ENCODE measurements at regions not wholly inside any gene's neighbourhood (a gene's known extent, or its start where the extent isn't known, plus 50 kb on each side); places are given as distances from the start of the nearest gene placed in this dataset.
A peak's percentile ranks its signal among the peaks of the same experiment; 100 is the strongest.

DNA sequence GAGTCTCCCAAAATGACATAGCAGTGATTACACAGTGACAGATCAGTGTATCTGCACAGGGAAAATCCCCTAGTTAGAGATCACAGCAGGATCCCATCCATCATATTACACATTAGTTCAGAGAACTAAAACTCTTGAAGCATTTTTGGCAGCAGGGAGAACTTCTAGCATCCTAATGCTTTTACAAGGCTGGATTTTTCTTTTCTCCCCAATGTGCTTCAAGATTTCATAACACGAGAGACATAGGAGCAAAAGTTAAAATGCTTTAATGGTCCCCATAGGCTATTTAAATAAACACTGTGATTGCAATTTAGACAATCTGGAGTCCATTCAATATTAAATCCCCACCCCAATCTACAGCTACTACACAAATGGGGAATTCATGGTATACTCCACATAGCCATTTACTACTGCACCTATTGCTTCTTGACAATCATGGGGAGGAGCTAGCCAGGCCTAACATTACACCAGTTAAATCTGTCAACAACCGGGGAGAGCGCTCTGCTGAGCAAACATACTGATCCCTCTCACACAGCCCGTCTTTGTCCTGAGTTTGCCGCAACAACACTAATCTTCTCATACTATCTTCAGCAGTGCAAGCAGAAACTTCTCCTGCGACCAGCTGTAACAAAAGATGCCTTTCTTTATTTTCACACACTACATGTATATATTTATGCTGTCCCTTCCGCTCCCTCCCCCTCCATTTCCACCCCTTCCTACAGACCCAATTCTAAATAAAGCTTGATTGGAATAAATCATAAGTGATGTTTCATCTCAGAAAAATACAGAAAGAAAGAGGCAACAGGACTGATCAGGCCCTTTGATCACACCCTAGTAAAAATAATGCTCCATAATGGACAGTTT lies 120.3 kb upstream of the SOX5 start:
- peaks cover 30% of the 10 kb centered on the region for H3K4me1 Mint-ChIP-seq (ENCODE audit: low read depth)
- H3K4me3 Mint-ChIP-seq (ENCODE audit: low read depth), result peak overlapping the region; percentile 59
- TF ChIP-seq, protein P1, sequence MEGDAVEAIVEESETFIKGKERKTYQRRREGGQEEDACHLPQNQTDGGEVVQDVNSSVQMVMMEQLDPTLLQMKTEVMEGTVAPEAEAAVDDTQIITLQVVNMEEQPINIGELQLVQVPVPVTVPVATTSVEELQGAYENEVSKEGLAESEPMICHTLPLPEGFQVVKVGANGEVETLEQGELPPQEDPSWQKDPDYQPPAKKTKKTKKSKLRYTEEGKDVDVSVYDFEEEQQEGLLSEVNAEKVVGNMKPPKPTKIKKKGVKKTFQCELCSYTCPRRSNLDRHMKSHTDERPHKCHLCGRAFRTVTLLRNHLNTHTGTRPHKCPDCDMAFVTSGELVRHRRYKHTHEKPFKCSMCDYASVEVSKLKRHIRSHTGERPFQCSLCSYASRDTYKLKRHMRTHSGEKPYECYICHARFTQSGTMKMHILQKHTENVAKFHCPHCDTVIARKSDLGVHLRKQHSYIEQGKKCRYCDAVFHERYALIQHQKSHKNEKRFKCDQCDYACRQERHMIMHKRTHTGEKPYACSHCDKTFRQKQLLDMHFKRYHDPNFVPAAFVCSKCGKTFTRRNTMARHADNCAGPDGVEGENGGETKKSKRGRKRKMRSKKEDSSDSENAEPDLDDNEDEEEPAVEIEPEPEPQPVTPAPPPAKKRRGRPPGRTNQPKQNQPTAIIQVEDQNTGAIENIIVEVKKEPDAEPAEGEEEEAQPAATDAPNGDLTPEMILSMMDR (IDR thresholded peaks at IDR 0.05; ENCODE audit: unreplicated experiment), result no peak
- DNase-seq (ENCODE audit: low spot score, unreplicated experiment), result peak; percentile 13
- peak overlapping the region; percentile 94 for H3K27ac Mint-ChIP-seq
- H3K9me3 Mint-ChIP-seq (ENCODE audit: low read depth), result peaks cover 5% of the 10 kb centered on the region
- H3K27me3 Mint-ChIP-seq, result no peaks in the 10 kb centered on the region
- H3K36me3 Mint-ChIP-seq (ENCODE audit: insufficient read depth), result no peaks in the 10 kb centered on the region

DNA sequence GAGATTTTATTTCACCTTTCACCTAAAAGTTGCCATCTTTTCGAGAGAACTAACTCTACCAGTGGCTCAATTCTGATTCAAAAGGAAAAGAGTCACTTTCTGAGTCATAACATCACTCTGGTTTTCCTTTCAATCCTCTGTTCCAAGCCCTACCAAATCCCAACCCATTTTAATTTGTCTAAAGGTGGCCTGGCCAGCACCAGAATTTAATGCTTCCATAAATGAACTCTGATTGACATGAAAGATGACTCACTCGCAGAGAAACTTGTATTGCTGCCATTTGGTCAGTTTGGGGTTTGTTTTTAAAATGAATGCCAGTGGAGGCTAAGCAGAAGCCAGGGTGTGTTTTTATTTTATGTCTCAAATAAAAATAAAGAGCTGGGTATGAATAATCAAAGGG lies 117.4 kb upstream of the SOX5 start:
- H3K4me3 Mint-ChIP-seq (ENCODE audit: low read depth), result no peak overlapping the region
- no peak for DNase-seq (ENCODE audit: low spot score, unreplicated experiment)
- H3K9me3 Mint-ChIP-seq (ENCODE audit: low read depth), result peaks cover 4% of the 10 kb centered on the region
- H3K36me3 Mint-ChIP-seq (ENCODE audit: insufficient read depth), result no peaks in the 10 kb centered on the region
- H3K27me3 Mint-ChIP-seq, result no peaks in the 10 kb centered on the region
- no peak overlapping the region for H3K27ac Mint-ChIP-seq
- H3K4me1 Mint-ChIP-seq (ENCODE audit: low read depth), result peaks cover 21% of the 10 kb centered on the region
- TF ChIP-seq, protein P1 (IDR thresholded peaks at IDR 0.05; ENCODE audit: unreplicated experiment), result no peak

DNA sequence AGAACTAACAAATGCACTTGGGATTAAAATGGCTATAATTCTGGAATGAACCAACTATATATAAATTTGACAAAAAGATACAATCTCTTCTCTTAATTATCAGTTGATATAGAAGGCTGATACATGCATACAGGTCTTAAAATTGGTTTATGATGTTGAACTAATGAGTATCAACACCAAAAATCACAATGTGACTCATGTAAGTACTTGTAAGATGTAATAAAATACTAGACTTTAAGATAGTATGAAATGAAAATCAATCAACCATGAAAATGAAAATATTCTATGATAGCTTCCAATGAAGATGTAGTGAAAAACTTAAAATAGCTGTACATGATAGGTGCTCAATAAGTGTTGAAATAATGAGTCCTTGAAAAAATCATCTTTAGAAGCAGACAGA lies 116.6 kb upstream of the SOX5 start:
- Mint-ChIP-seq H3K27ac (no peak overlapping the region), H3K4me3 (ENCODE audit: low read depth) (no peak overlapping the region), H3K4me1 (ENCODE audit: low read depth) (peaks cover 21% of the 10 kb centered on the region), H3K9me3 (ENCODE audit: low read depth) (peaks cover 3% of the 10 kb centered on the region), H3K27me3 (no peaks in the 10 kb centered on the region), H3K36me3 (ENCODE audit: insufficient read depth) (no peaks in the 10 kb centered on the region)
- TF ChIP-seq, protein P1 (IDR thresholded peaks at IDR 0.05; ENCODE audit: unreplicated experiment), result no peak
- DNase-seq (ENCODE audit: low spot score, unreplicated experiment), result no peak

DNA sequence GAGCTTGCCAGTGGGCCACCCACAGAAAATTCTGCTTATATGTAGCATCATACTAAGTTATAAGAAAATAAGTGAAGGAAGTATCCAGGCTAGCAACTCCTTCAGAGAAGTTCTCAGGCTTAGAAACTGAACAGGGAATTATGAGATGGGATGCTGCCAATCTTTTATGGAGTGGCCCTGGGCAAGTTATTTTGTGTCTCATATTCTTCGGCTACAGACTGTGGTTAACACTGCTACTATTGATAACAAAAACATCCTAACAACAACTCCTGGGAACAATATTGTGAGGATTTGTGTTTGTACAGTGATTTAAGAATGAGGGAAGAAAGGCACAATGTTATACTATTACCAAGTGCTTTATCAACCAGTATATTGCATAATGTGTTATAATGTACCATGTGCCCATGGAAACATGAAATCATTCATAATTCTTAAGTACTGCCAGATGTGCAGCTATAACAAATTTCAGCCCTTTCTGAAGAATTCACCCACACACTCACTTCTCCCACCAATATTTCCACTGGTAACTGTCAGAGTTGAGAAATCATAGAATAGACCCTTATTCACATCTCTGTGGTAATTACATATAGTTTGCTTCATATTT lies 113.3 kb upstream of the SOX5 start:
- DNase-seq (ENCODE audit: low spot score, unreplicated experiment), result no peak
- Mint-ChIP-seq H3K27me3 (no peaks in the 10 kb centered on the region), H3K36me3 (ENCODE audit: insufficient read depth) (peaks cover 2% of the 10 kb centered on the region), H3K27ac (no peak overlapping the region), H3K4me3 (ENCODE audit: low read depth) (no peak overlapping the region), H3K9me3 (ENCODE audit: low read depth) (peaks cover 3% of the 10 kb centered on the region), H3K4me1 (ENCODE audit: low read depth) (peaks cover 5% of the 10 kb centered on the region)
- TF ChIP-seq, protein P1 (IDR thresholded peaks at IDR 0.05; ENCODE audit: unreplicated experiment), result no peak

DNA sequence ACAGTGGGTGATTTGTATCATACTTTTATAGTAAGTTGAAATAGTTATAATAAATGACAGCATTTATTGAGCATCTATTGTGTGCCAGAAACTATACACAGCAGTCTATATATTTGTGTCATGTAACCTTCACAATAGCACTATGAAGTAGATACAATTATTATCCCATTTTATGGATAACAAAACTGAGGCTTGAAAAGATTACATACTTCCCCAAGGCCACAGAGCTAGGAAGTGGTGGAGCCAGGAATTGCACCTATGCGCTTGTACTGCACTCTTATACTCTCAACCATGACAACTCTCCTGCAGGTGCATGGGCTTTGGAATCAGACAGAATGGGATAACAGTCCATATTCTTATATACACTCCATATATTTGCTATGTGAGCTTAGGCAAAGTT lies 110.6 kb upstream of the SOX5 start:
- H3K4me1 Mint-ChIP-seq (ENCODE audit: low read depth), result peaks cover 12% of the 10 kb centered on the region
- H3K27me3 Mint-ChIP-seq, result no peaks in the 10 kb centered on the region
- TF ChIP-seq, protein P1 (IDR thresholded peaks at IDR 0.05; ENCODE audit: unreplicated experiment), result no peak
- peaks cover 3% of the 10 kb centered on the region for H3K9me3 Mint-ChIP-seq (ENCODE audit: low read depth)
- H3K27ac Mint-ChIP-seq, result no peak overlapping the region
- DNase-seq (ENCODE audit: low spot score, unreplicated experiment), result no peak
- H3K4me3 Mint-ChIP-seq (ENCODE audit: low read depth), result no peak overlapping the region
- peaks cover 2% of the 10 kb centered on the region for H3K36me3 Mint-ChIP-seq (ENCODE audit: insufficient read depth)
